Natural killer cell (primary cell): ENCODE measurements at regions not wholly inside any gene's neighbourhood (a gene's known extent, or its start where the extent isn't known, plus 50 kb on each side); places are given as distances from the start of the nearest gene placed in this dataset.

Experiments
- ATAC-seq, 3 donors: fragments of 150-1000 bp in 2 of 3; fragments of 200-7000 bp in 1 of 3; cut with Tn5 transposase; 1 replicate in 1 of 3; 2 replicates in 2 of 3; pipeline ENCODE4 v1.10.0; 2021; ENCODE audit warnings: mild to moderate bottlenecking in 2 of 3, moderate library complexity in 2 of 3
- DNase-seq, 2 donors: peaks; one replicate each; pipeline versions ENCODE4 v3.0.0 to v3.0.0-alpha.2; 2013 to 2021; ENCODE audit warnings: mixed read lengths in 1 of 2
- H3K27ac ChIP-seq: one replicate; pipeline ENCODE4 v1.5.1; 2013; ENCODE audit warnings: mild to moderate bottlenecking, low read length
- H3K27me3 ChIP-seq: one replicate; pipeline ENCODE4 v1.6.1; 2013; ENCODE audit warnings: low read length; ENCODE audit not compliant: control insufficient read depth, insufficient read depth
- H3K36me3 ChIP-seq: one replicate; pipeline ENCODE4 v1.6.1; 2013; ENCODE audit warnings: low read length; ENCODE audit not compliant: control insufficient read depth, insufficient read depth
- H3K4me1 ChIP-seq: one replicate; pipeline ENCODE4 v1.6.1; 2013; ENCODE audit warnings: low read length; ENCODE audit not compliant: control insufficient read depth, insufficient read depth
- H3K4me3 ChIP-seq: one replicate; pipeline ENCODE4 v1.5.1; 2013; ENCODE audit warnings: low read length
- H3K9me3 ChIP-seq: one replicate; pipeline ENCODE4 v1.6.1; 2013; ENCODE audit warnings: low read length; ENCODE audit not compliant: control insufficient read depth, insufficient read depth
- H3K27ac Mint-ChIP-seq, 2 donors: one replicate each; pipeline ENCODE4 v1.8.0; 2022; ENCODE audit warnings: mild to moderate bottlenecking in 2 of 2, mixed read lengths in 2 of 2, moderate library complexity in 1 of 2
- H3K27me3 Mint-ChIP-seq, 2 donors: one replicate each; pipeline ENCODE4 v1.8.0; 2022; ENCODE audit warnings: low read depth in 2 of 2, mixed read lengths in 2 of 2
- H3K36me3 Mint-ChIP-seq: one replicate; pipeline ENCODE4 v1.8.0; 2022; ENCODE audit warnings: mixed read lengths
- H3K4me1 Mint-ChIP-seq, 2 donors: one replicate each; pipeline ENCODE4 v1.8.0; 2022; ENCODE audit warnings: mixed read lengths in 2 of 2
- H3K4me3 Mint-ChIP-seq: one replicate; pipeline ENCODE4 v1.8.0; 2022; ENCODE audit warnings: mild to moderate bottlenecking, moderate library complexity, mixed read lengths
- H3K9me3 Mint-ChIP-seq, 2 donors: one replicate each; pipeline ENCODE4 v1.8.0; 2022; ENCODE audit warnings: mixed read lengths in 2 of 2
- CTCF ChIP-seq: fragments of 200-600 bp; IDR thresholded peaks from one replicate; pipeline ENCODE4 v1.8.0; 2022; ENCODE audit warnings: antibody characterized with exemption
- WGBS: methylation state at CpG from one replicate; pipeline ENCODE4 v1.1.7; 2013; ENCODE audit warnings: missing lambda C conversion rate; ENCODE audit not compliant: insufficient coverage; 5-methylcytosine and 5-hydroxymethylcytosine counted together
- intact Hi-C: fragments of 100-400 bp; cut with micrococcal nuclease; formaldehyde crosslinking; loops from one replicate; pipeline ENCODE4 v1.14.2; 2022

- WGBS, result 92% methylated on average over 1 of the region's 1 CpG
- TF ChIP-seq CTCF, result no peak
- Mint-ChIP-seq H3K4me1 (no peaks in the 10 kb centered on the region), H3K4me3 (no peak overlapping the region), H3K27me3 (no peaks in the 10 kb centered on the region), H3K36me3 (no peaks in the 10 kb centered on the region), H3K27ac (no peak overlapping the region), H3K9me3 (peaks cover 4 to 10% of the 10 kb centered on the region in 2 donors)
- ATAC-seq (no peak), DNase-seq (no peak)
- H3K4me3 ChIP-seq, result no peak overlapping the region
- H3K27me3 ChIP-seq, result no peaks in the 10 kb centered on the region
- H3K27ac ChIP-seq, result no peak overlapping the region
- H3K36me3 ChIP-seq, result no peaks in the 10 kb centered on the region
- no peaks in the 10 kb centered on the region for H3K9me3 ChIP-seq
- intact Hi-C loops, result no loop called here
- no peaks in the 10 kb centered on the region for H3K4me1 ChIP-seq
These were observed 272.1 kb upstream of the SORCS1 start for GRCh38 chr10:107436568-107436967.

GRCh38 chr10:107434854-107435253 is 270.3 kb upstream of the SORCS1 start:
- Histone ChIP-seq H3K4me1 (no peaks in the 10 kb centered on the region), H3K27ac (no peak overlapping the region), H3K9me3 (no peaks in the 10 kb centered on the region), H3K36me3 (no peaks in the 10 kb centered on the region), H3K4me3 (no peak overlapping the region), H3K27me3 (no peaks in the 10 kb centered on the region)
- intact Hi-C loops, result no loop called here
- Mint-ChIP-seq H3K4me1 (no peaks in the 10 kb centered on the region), H3K27me3 (no peaks in the 10 kb centered on the region), H3K9me3 (peaks cover 2 to 4% of the 10 kb centered on the region in 2 donors), H3K36me3 (no peaks in the 10 kb centered on the region), H3K27ac (no peak overlapping the region), H3K4me3 (no peak overlapping the region)
- no peak for TF ChIP-seq CTCF
- WGBS, result 75% methylated on average over 1 of the region's 5 CpGs
- DNase-seq, result no peak
- no peak for ATAC-seq

- no CpG with 5 or more reads among the region's 1 CpG for WGBS
- no peak for ATAC-seq
These were observed 269.7 kb upstream of the SORCS1 start for GRCh38 chr10:107434201-107434600.

More at GRCh38 chr10:107434201-107434600, 269.7 kb upstream of the SORCS1 start:
- Mint-ChIP-seq H3K36me3 (no peaks in the 10 kb centered on the region), H3K27me3 (no peaks in the 10 kb centered on the region), H3K27ac (no peak overlapping the region), H3K4me1 (no peaks in the 10 kb centered on the region), H3K4me3 (no peak overlapping the region), H3K9me3 (peaks cover 2 to 4% of the 10 kb centered on the region in 2 donors)
- no peak for TF ChIP-seq CTCF
- Histone ChIP-seq H3K36me3 (no peaks in the 10 kb centered on the region), H3K4me1 (no peaks in the 10 kb centered on the region), H3K27ac (no peak overlapping the region), H3K27me3 (no peaks in the 10 kb centered on the region), H3K9me3 (no peaks in the 10 kb centered on the region), H3K4me3 (no peak overlapping the region)
- DNase-seq, result no peak
- intact Hi-C loops, result no loop called here
